NCI-H1417 (cell line): ENCODE measurements at regions not wholly inside any gene's neighbourhood (a gene's known extent, or its start where the extent isn't known, plus 50 kb on each side); places are given as distances from the start of the nearest gene placed in this dataset.

Experiments used
- DNase-seq, 3 experiments: peaks; one replicate each; lab custom pipeline; 2025; lab: John Stamatoyannopoulos, UW

DNA sequence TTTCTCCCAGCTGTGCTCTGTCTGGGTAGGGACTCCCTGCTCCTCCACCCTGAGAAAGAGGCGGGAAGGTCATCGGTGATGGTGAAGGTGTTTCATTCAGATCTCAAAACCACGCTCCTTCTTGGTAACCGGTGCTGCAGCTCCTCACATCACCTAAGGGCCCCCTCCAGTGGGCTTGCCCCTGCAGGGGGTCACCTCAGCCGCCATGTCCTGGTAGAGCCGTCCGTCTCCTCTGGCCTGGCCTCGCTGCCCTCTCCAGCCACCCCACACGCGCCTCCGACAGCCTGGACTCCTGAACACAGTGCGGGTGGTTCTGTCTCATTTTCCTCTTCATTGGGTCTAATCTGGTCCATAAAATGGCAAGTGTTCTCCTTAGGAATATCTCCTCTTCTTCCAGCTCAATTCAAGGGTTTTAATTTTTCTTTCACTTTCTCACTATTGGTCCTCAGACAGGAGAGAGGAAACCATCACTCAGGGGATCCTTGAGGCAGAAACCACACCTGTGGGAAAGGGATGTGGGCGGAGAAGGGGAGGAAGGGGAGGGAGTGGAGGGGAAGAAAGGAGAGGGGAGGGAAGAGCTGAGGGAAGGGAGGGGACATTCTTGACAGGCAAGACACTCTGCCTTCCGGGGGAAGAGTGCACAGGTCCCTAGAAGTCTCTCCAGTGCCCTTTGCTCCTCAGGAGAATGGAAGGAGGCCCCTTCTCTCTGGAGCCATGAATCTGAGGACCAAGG, 1338.4 kb downstream of the TBC1D22A start:
- DNase-seq: no peak

DNA sequence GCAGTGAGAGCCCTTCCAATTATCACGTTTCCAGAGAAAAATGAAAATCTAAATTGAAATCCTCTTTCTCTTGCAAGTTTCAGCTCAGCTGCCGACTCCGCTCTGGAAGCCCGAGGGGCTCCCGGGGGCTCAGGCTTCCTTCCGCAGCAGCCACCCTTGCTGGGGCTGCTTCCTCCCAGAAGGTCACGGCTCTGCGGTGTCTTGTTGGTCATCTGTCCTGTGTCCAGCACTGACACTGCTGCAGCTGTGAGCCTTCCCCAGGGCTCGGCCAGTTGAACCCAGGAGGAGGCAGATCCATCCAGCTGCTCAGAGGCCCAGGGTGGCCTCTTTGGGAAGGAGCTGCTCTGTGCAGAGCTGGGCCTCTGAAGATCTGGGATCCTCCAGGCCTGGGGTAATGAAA, 1337.2 kb downstream of the TBC1D22A start:
- no peak for DNase-seq

DNA sequence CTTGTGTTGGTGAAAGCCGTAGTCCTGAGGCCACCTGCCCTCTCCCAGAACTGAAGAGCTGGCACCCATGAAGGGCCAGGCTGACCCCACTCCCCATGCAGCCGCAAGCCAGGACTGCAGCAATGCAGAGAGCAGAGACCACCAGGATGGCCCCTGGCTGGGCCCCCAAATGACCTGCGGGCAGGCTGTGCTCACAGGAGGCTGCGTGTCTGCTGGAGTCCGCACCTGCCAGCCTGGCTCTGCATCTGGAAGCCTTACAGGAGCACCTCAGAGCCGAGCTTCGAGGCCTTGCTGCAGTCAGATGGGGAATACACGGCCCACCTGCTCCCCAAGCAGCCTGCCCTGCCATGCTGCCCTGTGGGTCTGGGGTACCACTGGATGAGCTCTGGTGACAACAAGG, 1336.8 kb downstream of the TBC1D22A start:
- DNase-seq: no peak

DNA sequence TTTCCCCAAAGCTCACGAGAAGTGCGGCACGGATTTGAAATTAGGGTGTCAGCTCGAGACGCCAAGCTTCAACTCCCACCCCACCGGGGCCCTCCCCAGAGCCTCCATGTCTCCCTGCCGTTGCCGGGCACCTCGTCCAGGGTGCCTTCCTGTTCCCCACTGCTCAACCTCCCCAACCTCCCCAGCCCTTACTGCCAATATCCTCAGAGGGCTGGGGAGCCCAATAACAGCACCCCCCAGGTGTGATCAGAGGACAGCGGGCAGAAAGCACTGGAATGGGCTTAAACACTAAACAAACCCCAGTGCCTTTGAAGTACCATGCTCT, 1336.4 kb downstream of the TBC1D22A start:
- no peak for DNase-seq

DNA sequence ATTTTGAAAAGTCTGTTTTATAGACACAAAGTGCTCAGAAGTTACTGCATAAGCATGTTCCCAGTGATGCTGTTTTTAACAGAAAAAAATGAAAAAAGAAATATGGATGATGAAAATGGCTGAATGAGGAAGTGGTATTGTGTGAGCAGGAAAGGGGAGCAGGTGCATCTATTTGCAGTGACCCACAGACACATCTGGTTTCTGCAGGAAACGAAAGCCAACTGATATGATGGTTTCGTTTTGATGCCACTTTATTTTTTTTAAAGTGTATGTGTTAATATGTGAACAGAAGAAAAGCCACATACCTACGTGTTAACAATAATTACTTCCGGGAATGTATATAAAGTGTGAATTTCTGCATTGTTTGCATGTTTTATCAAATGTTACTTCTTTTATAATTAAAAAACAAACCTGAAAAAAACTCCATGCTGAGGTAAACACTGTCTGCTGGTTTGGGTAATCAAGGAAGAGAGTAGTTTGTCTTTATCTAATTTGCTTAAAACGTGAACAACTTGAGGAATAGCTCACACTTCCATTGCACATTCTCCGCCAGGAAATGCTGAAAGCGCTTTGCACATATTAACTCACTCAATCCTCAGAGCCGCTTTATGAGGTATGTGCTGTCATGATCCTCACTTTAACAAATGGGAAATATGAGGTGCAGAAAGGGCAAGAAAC, 1335.9 kb downstream of the TBC1D22A start:
- no peak for DNase-seq

DNA sequence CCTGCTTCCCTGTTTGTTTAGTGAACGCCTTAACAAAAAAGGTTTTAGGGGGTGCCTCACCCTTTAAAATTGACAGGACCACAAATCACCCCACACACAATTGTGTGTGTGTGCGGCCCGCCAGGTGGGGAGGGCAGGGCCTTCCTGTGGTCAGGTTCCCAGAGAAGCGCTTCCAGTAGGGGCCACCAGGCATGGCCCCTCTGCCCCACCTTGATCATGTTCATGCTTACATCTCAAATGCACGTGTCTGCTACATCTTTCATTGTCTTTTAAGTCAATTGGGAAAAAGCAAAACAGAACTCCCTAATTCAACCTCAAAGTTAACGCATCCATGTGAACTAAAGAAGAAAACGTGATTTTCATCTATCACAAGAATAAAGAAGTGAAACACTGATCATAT, 1335.3 kb downstream of the TBC1D22A start:
- no peak for DNase-seq

DNA sequence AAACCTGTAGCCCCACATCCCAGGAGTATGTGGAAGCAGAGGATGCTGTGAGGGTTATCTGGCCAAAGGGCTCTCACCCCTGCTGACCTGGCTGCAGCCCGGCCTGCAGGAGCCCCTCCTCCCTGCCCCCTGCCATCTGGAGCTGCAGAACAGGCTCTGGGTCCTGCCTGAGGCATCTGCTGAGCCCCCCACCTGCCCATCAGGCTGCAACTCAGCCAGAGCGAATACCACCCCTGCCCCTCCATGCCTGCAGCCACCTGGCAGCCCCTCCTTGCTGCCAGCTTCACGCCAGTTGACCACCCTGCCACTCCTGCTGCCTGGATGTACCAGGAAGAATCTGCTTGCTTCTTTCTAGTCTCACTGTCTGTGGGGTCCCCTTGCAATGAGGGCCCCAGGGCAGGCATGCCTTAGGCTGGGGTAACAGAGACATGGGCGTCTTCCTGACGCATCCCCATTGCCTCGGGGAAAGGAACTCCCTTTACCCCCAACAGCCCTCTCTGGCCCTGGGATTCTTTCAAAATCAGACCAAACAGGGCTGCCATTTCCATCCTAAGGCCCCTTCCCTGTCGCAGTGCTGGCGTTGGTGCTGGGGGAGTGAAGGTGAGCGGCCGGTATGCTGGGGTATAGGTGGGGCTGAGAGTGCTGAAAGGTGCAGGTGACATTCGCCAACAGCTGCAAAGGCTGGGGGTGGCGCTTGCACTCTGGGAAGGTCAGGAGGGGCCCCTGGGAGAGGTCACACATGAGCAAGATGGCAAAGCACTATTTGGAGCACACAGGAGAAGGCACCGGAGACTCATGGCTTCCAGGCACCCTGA, 1334.6 kb downstream of the TBC1D22A start:
- no peak for DNase-seq

DNA sequence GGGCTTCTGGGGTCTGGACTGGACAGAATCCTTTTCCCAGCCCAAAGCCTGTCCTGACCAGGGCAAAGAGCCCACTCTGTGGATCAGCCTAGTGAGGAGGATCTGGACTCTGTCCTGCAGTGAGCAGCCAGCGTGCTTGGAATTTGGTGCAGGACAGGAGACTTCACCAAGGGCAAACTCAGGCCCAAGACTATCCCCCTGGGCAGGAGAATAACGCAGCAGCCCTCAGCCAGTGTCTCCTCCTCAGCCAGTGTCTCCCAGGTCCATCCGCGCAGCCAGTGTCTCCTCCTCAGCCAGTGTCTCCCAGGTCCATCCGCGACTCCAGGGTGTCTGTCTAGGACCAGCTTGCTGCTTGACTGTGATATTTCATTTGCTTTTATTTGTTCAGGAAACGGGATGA, 1334.0 kb downstream of the TBC1D22A start:
- no peak for DNase-seq

DNA sequence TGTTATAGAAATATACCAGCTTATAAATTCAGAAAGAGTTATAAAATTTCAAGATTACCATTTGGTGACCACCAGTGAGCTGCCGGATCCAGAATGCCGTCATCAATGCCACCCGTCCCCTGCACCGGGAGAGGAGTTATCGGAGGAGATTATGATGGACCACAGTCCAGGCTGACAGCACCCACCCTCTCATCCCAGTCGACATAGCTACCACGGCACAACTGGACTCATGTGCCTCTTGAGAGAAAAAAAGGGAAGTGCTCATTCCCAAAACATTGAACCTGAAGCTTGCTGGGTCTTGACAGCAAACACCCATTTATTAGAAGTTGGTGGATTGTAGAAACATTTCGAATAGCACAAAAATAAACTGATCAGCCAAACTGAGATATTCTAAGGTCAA, 1331.5 kb downstream of the TBC1D22A start:
- DNase-seq: no peak

DNA sequence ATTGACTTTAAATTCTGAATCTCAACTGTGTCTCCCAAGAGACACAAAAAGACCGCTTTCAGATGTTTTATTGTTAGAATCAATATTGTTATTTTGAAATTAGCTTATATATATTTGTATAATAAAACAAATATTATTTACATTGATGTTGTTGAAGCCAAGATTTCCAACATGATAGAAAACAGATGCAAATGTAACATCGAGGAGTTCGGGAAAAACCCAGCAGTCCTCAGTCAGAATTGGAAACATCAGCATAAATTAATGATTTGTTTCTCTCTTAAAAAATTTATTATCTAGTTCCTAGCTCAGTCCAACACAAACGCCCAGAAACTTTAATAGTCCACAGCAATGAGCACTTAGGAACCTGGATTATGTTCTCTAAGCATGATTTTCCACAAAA, 1330.4 kb downstream of the TBC1D22A start:
- no peak for DNase-seq

DNA sequence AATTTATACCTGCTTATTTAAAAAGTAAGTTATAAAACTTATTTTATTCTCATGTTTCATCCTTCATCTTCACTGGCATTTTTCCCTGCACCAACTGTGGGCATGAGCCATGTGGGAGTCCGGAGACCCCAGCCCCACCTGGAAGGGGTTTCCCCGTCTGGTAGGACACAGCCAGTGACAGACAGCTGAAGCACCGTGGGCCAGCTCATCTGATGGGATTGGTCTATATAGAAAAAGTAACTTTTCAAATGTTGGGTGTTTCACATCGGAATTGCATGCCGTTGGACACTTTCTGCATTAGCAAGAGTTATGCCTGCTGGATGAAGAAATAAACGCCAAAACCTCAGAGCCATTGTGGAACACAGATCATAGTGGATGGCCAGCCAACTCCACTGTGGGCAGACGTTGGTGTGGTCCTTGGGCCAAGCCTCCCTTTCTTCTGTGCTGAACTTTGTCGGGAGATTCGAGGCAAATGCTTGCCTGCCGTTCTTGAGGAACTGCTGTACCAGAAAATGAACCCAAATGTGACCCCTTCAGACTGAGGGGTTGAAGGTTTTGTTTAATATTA, 1329.3 kb downstream of the TBC1D22A start:
- no peak for DNase-seq

DNA sequence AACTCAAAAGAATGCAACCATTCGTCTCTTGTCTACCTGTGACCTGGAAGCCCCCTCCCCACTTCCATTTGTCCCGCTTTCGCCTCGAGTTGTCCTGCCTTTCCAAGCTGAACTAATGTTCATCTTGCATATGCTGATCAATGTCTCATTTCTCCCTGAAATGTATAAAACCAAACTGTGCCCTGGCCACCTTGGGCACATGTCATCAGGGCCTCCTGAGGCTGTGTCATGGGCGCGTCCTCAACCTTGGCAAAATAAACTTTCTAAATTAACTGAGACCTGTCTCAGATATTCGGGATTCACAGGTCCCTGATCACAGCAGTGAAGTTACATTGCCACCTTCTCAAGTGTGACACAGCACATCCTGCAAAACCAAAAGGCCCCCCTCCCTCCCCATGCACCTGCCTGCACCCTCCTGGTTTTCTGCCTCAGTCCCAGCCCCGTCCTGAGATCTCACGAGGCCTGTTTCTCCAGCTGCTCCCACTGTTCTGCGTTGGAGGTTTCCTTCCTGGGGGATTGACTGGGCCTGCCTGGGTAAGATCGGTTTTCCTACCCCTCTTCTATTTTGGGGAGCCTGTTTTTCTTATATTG, 1328.7 kb downstream of the TBC1D22A start:
- no peak for DNase-seq

DNA sequence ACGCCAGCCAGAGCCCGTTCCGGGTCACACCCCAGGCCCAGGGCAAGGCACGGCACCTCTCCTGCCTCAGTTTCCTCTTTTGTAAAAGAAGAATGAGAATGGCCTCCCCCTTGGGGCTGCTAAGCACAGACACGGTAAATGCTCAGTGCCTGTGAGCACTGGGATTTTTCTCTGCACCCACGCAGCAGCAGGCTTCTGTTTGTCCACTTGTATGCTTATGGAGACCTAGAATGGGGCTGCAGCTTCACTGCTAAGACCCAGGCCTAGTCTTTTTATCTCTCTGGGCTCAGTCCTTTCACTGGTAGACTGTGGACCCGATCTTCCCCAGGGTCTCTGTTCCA, 1327.9 kb downstream of the TBC1D22A start:
- no peak for DNase-seq

DNA sequence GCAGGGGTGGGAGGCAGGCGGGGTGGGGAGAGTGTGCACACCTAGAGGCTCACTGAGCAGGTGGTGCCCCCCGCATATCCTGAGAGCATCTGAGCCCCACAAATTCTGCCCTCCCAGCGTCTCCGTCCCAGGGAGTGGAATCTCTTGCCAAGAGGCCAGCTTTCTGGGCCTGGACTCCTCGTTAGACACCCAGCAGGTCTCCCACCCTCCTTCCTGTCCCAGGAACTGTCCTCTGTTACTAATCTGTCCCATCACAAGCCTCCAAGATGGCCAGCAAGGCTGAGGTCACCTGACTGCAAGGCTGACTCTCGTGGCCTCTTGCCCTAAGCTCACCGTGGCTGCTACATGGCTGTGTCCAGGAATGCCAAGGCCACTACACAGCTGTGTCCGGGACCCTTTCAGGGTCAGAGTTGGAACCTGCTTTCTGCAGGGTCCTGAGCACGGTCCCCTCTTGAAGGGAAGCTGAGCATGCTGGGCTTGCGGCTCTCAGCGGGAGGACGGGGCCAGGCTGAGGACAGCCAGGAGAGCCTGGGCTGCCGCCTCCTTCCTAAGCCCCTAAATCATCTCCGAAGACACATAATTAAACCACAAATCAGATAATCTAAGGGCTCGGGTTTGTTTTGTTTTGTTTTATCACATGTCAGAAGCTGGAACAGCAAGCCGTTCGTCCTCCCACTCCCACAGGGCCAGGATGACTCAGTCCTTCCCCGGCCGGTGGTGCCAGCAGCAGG, 1327.3 kb downstream of the TBC1D22A start:
- no peak for DNase-seq

DNA sequence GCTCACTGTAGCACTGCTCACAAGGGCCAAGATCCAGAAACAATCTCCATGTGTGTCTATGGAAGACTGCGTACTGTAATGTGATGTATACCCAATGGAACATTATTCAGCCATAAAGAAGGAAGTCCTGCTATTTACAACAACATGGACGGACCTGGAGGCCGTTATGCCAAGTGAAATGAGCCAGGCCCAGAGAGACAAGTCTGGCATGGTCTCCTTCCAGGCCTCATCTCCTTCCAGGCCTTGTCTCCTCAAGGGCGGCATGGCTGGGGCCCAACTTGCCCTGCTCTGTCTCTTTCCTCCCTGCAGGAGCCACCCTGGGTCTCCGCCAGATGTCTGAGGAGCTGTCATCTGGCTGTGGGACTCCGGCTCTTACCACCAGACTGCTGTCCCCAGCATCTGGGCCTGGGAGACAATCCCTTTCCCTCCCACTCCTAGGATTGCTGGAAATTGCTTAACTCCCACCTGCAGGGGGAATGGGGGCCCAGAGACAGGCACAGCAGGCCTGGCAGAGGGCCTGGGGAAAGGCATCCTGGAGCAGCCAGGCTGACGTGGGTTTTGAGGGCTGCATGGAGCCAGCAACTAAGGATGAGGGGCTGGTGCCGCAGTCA, 1326.6 kb downstream of the TBC1D22A start:
- no peak for DNase-seq

DNA sequence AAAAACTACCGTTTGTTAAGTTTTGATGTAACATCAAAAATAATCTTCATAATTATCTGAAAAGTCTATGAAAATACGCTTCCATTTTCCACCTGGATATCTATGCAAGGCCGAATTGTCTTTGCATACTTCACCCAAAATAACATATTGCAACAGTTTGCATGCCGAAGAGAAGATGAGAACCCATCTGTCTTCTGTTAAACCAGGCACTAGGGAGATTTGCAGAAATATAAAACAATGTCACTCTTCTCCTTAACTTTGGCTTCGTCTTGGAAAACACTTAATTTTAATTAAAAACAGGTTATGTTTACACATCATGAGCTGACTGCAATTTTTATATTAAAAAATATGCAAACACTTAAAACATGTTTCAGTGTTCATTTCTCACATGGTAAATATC, 1325.8 kb downstream of the TBC1D22A start:
- DNase-seq: no peak

DNA sequence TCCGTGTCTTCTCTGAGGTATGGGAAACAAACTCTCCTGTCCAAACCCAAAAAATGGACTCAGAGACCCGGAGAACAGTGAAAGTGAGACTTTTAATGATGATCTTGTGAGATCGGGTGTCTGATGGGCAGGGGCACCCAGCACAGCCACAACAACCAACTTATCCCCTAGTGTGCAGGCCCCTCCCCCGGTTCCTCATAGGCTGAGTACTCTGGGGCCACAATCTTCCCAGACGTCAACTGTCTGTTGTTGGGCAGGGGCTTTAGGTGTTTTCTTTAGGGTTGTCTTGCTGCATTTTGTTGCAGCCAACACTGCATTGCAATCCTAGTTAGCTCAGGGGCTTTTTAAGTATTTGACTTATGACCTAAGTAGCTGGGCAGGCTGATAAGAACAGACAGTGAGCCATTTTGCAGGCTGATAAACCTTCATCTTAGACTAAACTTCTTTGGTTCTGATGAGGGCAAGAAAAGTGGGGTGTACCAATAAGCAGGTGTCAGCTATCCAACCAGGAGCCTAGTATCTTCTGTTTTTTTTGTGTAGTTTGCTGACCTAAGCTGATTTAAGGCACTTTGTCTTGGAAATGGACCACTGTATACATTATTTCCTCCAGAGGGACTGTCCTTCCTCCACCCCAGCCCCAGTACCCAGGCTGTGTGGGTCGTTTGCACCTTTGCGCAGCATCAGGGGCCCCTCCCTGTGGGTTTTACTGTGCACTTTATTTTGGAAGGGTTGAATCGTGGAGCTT, 1323.6 kb downstream of the TBC1D22A start:
- no peak for DNase-seq

DNA sequence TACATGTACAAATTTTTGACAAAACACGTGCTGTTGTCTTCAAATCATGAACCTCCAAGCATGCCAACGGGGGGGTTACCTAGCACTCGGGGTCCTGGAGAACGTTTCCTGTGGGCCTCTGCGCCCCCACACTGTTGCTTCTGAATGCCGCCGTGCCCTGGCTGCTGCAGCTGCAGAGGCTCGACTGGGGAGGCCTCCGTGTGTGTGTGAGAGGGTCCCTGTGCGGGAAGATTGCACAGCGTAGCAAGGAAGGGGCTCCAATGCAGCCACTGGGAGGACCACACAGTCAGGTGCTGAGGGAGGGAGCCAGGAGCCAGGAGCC, 1322.2 kb downstream of the TBC1D22A start:
- DNase-seq: no peak

DNA sequence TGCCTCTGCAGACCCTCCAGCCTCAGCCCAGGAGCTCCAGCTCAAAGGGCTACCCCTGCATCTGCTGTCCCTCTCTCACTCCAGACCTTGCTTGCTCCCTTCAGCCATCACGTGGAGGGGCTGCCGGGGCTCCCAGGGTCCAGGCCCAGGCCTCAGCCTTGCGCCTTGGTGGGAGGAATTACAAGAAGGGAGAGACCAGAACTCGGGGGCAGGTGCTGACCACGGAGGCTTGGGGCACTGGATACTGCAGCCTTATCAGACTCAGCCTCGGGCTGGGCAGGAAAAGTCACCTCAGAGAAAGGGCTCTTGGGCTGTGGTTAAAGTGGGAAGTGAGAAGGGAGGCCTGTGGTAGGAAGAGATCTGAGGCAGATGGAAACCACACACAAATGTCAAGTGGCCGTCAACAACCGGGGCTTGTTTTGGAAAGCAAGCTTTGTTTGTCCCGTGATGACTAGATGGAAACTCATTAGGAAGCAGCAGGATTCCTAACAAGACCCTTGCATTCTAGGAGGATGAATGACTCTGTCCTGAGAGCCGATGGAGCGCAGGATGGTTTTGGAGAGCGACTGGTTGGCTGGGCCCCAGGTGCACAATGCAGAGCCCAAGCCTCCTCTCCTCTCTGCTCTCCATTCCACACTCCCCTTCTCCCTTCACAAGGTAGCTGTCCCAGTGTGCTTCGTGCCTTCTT, 1321.7 kb downstream of the TBC1D22A start:
- DNase-seq: no peak

DNA sequence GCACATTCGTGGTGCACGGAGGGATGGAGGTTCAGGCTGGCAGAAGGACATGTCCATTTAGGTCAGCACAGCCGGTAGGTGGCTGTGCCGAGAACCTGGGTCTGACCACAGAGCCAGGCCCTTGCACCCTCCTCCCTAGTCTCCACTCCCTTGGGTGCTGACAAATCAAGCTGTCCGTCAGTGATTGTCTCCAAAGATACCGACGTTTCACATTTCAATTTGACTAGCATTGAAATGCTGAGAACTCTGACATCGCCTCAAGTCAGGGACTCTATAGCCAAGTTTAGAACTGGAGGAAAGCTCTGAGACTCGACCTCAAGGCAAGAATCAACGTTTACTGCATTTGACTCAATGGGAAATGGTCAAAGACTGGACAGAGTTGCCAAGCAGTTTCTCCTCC, 1321.1 kb downstream of the TBC1D22A start:
- DNase-seq: no peak
